ENCODE measurements at regions not wholly inside any gene's neighbourhood (a gene's known extent, or its start where the extent isn't known, plus 50 kb on each side); places are given as distances from the start of the nearest gene placed in this dataset.
"Not testable (repeated sequence)": the region's sequence is repeated elsewhere in the genome, so short reads cannot be mapped to it uniquely, and the experiment has no call there.

DNA sequence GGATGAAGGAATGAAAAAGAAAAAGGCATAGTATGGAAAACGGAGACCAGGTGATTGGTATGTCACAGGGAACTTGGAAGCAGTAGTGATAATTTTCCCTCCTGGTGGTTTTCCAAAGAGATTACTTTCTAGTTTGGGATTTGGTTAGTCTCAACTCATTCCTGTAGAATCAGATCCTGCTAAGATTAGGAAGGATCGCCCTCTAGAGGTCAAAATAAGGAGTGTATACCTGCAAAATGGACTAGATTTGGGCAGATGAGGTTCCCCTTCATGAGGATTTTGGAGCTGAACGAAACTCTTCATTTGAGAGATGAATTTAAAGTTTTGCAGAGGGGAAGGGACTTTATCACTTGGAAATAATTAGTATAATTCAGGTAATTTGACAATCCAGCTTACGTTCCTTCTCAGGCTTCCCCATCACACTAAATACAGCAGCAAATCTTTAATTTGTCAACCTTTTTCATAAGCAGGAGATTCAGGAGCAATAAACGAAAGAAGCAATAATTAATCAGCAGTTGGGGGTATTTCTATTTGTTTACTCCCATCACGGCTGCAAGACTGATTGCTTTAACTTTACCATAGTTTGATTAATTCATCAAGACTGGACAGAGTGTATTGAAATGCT, 65.2 kb downstream of the CCDC195 start:
- H3K27ac ChIP-seq = no peak overlapping the region
- no peak for TF ChIP-seq ZFX (IDR thresholded peaks at IDR 0.05; ENCODE audit: borderline replicate concordance)
- TF ChIP-seq, protein P1, sequence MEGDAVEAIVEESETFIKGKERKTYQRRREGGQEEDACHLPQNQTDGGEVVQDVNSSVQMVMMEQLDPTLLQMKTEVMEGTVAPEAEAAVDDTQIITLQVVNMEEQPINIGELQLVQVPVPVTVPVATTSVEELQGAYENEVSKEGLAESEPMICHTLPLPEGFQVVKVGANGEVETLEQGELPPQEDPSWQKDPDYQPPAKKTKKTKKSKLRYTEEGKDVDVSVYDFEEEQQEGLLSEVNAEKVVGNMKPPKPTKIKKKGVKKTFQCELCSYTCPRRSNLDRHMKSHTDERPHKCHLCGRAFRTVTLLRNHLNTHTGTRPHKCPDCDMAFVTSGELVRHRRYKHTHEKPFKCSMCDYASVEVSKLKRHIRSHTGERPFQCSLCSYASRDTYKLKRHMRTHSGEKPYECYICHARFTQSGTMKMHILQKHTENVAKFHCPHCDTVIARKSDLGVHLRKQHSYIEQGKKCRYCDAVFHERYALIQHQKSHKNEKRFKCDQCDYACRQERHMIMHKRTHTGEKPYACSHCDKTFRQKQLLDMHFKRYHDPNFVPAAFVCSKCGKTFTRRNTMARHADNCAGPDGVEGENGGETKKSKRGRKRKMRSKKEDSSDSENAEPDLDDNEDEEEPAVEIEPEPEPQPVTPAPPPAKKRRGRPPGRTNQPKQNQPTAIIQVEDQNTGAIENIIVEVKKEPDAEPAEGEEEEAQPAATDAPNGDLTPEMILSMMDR (IDR thresholded peaks at IDR 0.05) = peak; percentile 83

DNA sequence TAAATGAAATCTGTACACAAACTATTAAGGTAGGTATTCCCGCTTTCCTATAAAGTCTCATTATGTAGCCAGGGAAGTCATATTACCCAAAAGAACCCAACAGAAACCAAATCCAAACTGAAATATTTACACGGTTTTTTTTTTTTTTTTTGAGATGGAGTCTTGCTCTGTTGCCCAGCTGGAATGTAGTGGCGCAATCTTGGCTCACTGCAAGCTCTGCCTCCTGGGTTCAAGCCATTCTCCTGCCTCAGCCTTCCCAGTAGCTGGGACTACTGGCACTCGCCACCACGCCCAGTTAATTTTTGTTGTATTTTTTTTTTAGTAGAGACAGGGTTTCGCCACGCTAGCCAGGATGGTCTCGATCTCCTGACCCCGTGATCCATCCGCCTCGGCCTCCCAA, 62.5 kb upstream of the CUL3 start:
- H3K27ac ChIP-seq = not testable (repeated sequence)

DNA sequence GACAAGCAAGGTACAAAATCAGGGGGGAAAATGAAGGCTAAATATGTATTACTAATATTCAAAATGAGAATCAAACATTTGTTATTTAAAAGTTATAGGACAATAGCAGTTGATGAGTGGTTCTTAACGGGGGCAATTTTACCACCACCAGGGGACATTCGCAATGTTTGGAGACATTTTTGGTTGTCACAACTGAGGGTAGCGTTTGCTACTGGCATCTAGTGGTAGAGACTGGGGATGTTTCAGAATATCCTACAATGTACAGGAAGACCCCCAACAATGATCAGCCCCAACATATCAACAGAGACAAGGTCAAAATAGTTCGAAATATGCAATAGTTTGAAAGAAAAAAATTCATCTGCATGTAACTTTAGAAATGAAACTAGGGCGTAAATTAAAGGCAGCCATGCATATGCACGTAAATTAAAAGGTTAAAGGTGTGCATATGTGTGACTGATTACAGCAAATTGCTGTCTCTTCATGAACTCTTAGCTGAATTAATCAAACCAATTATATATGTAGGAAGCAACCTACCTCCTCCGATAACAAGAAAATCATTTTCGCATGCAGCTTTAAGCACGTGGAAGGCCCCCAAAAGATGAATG, 61.2 kb upstream of the CUL3 start:
- no peak overlapping the region for H3K27ac ChIP-seq
- TF ChIP-seq, protein P1 (IDR thresholded peaks at IDR 0.05) = peak; percentile 54
- TF ChIP-seq ZFX (IDR thresholded peaks at IDR 0.05; ENCODE audit: borderline replicate concordance) = no peak

DNA sequence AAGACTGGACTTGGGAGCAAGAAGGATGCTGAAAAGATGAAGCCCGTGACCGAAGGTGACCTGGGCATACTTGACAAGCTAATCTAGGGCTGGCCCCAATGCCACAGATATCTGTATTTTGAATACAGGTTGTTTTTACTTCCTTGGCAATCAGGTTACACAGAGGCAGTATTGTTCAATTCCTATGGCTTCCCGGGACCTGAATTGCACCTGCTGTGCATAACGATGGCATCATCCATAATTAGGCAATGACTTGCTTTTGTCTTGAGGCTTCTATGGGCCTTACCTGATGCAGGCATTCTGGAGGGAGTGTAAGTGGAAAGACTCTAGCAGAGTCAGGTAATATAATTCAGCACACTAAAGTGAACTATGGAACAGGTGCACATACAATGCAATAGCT, 60.6 kb upstream of the CUL3 start:
- no peak overlapping the region for H3K27ac ChIP-seq
- TF ChIP-seq, protein P1 (IDR thresholded peaks at IDR 0.05) = no peak
- no peak for TF ChIP-seq ZFX (IDR thresholded peaks at IDR 0.05; ENCODE audit: borderline replicate concordance)

DNA sequence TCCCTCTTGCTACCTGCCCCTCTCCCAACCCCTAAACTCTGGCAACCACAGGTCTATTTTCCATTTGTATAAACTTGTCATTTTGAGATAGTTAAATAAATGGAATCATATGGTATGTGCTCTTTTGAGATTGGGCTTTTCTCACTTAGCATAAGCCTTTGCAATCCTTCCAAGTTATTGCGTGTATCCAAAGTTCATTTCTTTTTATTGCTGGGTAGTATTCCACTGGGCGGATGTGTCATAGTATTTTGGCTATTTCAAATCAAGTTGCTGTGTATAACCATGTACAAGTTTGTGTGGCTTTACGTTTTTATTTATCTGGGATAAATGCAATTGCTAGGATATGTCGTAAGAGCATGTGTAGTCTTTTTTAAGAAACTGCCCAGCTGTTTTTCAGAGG, 55.5 kb upstream of the CUL3 start:
- TF ChIP-seq, protein P1 (IDR thresholded peaks at IDR 0.05) = no peak
- TF ChIP-seq ZFX (IDR thresholded peaks at IDR 0.05; ENCODE audit: borderline replicate concordance) = no peak
- H3K27ac ChIP-seq = no peak overlapping the region

DNA sequence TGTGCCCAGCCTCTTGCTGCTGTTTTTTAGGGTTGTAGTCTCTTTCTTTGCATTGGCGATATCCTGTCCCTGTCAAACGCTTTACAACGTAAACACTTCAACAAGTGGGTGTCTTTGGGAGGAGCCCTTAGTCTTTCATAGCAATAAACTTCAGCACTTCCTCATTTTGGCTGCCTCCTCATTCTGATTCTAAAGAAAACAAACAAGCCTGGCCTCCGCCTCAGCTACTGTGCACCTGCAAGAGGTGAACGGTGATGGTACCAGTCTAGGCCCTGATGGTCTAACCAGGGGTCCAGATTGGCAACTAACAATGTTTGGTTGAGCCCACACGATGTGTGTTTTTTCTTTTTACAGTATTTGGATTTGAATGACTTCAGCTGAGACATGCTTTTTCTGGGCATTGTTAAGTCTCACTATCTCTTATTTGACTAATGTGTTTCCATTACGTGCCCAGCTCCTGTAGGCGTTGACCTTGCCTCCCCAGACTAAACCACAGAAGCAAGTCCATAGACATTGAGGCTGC, 53.2 kb upstream of the CUL3 start:
- no peak for TF ChIP-seq ZFX (IDR thresholded peaks at IDR 0.05; ENCODE audit: borderline replicate concordance)
- TF ChIP-seq, protein P1 (IDR thresholded peaks at IDR 0.05) = no peak
- H3K27ac ChIP-seq = no peak overlapping the region
